Uterus (tissue), 3 donors: ENCODE measurements at regions not wholly inside any gene's neighbourhood (a gene's known extent, or its start where the extent isn't known, plus 50 kb on each side); places are given as distances from the start of the nearest gene placed in this dataset.

Experiments
- DNase-seq, 2 donors: peaks; one replicate each; pipeline ENCODE4 v3.0.0-alpha.2; 2019 to 2020
- H3K27ac ChIP-seq, 2 donors: fragments of 200-600 bp; sonication (generic); 1 replicate in 1 of 2; 2 replicates in 1 of 2; pipeline ENCODE4 v1.5.1; 2016 to 2018
- H3K27me3 ChIP-seq, 2 donors: fragments of 200-600 bp; sonication (generic); one replicate each; pipeline ENCODE4 v1.5.1; 2018 to 2019; ENCODE audit warnings: control low read depth in 1 of 2
- H3K36me3 ChIP-seq, 2 donors: fragments of 200-600 bp; sonication (generic); one replicate each; pipeline ENCODE4 v1.5.1; 2019; ENCODE audit warnings: control low read depth in 1 of 2
- H3K4me1 ChIP-seq, 2 donors: fragments of 200-600 bp; sonication (generic); one replicate each; pipeline ENCODE4 v1.5.1; 2018 to 2019; ENCODE audit warnings: control low read depth in 1 of 2
- H3K4me3 ChIP-seq, 2 donors: fragments of 200-600 bp; sonication (generic); 1 replicate in 1 of 2; 2 replicates in 1 of 2; pipeline ENCODE4 v1.5.1; 2018 to 2019; ENCODE audit warnings: mild to moderate bottlenecking in 1 of 2
- H3K9me3 ChIP-seq, 2 donors: fragments of 200-600 bp; sonication (generic); one replicate each; pipeline ENCODE4 v1.5.1; 2019; ENCODE audit warnings: control low read depth in 1 of 2
- CTCF ChIP-seq, 4 experiments: fragments of 200-600 bp in 2 of 4; fragments of 450-650 bp in 2 of 4; sonication (generic) in 2 of 4; IDR thresholded peaks; one replicate each; pipeline ENCODE4 v1.5.1; 2016 to 2019; ENCODE audit warnings: antibody characterized with exemption in 4 of 4, mild to moderate bottlenecking in 2 of 4, moderate library complexity in 1 of 4
- POLR2A ChIP-seq, 2 donors: fragments of 450-650 bp; IDR thresholded peaks; one replicate each; pipeline ENCODE4 v1.6.1; 2016; ENCODE audit warnings: antibody characterized with exemption in 2 of 2, mild to moderate bottlenecking in 1 of 2, moderate library complexity in 1 of 2
- intact Hi-C: fragments of 100-400 bp; cut with DNase I; formaldehyde crosslinking; loops from one replicate; pipeline ENCODE4 v1.15.1; 2023; ENCODE audit warnings: low total_unique reads
- donor health status: DM: yes; HTN: yes; CAD: no.

GRCh38 chr10:35909121-35909720, 267.1 kb upstream of the FZD8 start:
- no peak for DNase-seq
- TF ChIP-seq POLR2A (IDR thresholded peaks at IDR 0.05), result no peak
- no peak for TF ChIP-seq CTCF (IDR thresholded peaks at IDR 0.05)
- Histone ChIP-seq H3K27ac (no peak overlapping the region), H3K27me3 (no peaks in the 10 kb centered on the region), H3K4me1 (no peaks in the 10 kb centered on the region), H3K4me3 (no peak overlapping the region), H3K36me3 (no peaks in the 10 kb centered on the region), H3K9me3 (no peaks in the 10 kb centered on the region)
- intact Hi-C loops, result no loop called here

- Histone ChIP-seq H3K9me3 (no peaks in the 10 kb centered on the region), H3K27me3 (no peaks in the 10 kb centered on the region), H3K4me3 (no peak overlapping the region), H3K27ac (no peak overlapping the region), H3K4me1 (no peaks in the 10 kb centered on the region), H3K36me3 (no peaks in the 10 kb centered on the region)
- no peak for TF ChIP-seq POLR2A (IDR thresholded peaks at IDR 0.05)
- no peak for TF ChIP-seq CTCF (IDR thresholded peaks at IDR 0.05)
- DNase-seq, result no peak
- intact Hi-C loops, result no loop called here
Observed at GRCh38 chr10:35908451-35908850, 266.4 kb upstream of the FZD8 start.

- H3K27me3 ChIP-seq, result no peaks in the 10 kb centered on the region
- DNase-seq, result no peak
- TF ChIP-seq CTCF (IDR thresholded peaks at IDR 0.05) (no peak), POLR2A (IDR thresholded peaks at IDR 0.05) (no peak)
- intact Hi-C loops, result no loop called here
- H3K4me1 ChIP-seq, result no peaks in the 10 kb centered on the region
- no peaks in the 10 kb centered on the region for H3K36me3 ChIP-seq
- no peak overlapping the region for H3K4me3 ChIP-seq
- H3K9me3 ChIP-seq, result no peaks in the 10 kb centered on the region
- H3K27ac ChIP-seq, result no peak overlapping the region
Observed at GRCh38 chr10:35907548-35907947, 265.5 kb upstream of the FZD8 start.

DNA sequence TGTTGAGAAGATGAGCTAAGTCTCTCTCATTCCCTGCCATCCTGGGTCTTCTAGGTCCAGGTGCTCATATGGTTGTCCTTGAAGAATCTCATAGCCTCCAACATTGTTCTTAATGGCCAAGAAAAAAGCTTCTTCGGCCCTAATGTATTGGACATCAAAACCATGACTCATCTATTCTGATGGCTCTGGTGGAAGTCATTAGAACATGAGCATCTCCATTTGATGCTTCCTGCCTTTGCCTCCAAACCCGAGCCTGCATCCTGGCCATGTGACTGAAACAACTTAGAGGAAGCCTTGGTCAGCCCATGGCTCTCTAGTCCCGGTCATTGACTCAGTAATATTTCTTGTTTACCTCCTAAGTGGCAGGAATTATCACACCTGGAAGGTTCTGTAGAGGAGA, 264.1 kb upstream of the FZD8 start:
- Histone ChIP-seq H3K4me3 (no peak overlapping the region), H3K27me3 (no peaks in the 10 kb centered on the region), H3K27ac (no peak overlapping the region), H3K9me3 (no peaks in the 10 kb centered on the region), H3K4me1 (no peaks in the 10 kb centered on the region), H3K36me3 (no peaks in the 10 kb centered on the region)
- DNase-seq, result no peak
- intact Hi-C loops, result no loop called here
- TF ChIP-seq CTCF (IDR thresholded peaks at IDR 0.05), result no peak
- no peak for TF ChIP-seq POLR2A (IDR thresholded peaks at IDR 0.05)

DNA sequence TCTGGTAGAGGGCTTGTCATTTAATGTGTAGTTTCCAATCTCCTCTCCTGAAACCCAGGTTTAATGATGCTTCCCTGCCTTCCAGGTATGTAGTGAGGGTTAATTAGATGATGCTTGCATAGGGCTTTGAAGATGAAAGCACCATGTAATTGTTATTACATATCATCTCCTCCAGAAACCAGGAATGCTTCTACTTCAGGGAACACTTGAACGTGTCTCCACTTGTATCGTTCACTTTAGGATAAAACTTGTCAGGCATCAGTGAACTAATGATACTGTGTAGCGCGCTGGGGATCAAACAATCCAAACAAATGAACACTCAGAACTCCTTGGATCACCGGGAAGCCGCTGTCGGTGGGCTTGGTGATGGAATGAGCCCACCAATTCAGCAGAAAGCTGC, 260.9 kb upstream of the FZD8 start:
- TF ChIP-seq CTCF (IDR thresholded peaks at IDR 0.05) (no peak), POLR2A (IDR thresholded peaks at IDR 0.05) (no peak)
- Histone ChIP-seq H3K9me3 (no peaks in the 10 kb centered on the region), H3K27ac (no peak overlapping the region), H3K4me1 (no peaks in the 10 kb centered on the region), H3K27me3 (no peaks in the 10 kb centered on the region), H3K4me3 (no peak overlapping the region), H3K36me3 (no peaks in the 10 kb centered on the region)
- intact Hi-C loops, result no loop called here
- no peak for DNase-seq
